ENCODE measurements at regions not wholly inside any gene's neighbourhood (a gene's known extent, or its start where the extent isn't known, plus 50 kb on each side); places are given as distances from the start of the nearest gene placed in this dataset.

- peaks cover 0 to 4% (median 0%) of the 10 kb centered on the region in 3 donors for H3K9me3 ChIP-seq
- TF ChIP-seq CTCF (IDR thresholded peaks at IDR 0.05): no peak
- intact Hi-C loops (cut with DNase I; ENCODE audit: low total_unique reads): no loop called here
These were observed 711.3 kb downstream of the GALR1 start for GRCh38 chr18:77960791-77961410.

GRCh38 chr18:77967071-77967470, 717.4 kb downstream of the GALR1 start:
- intact Hi-C loops (cut with DNase I; ENCODE audit: low total_unique reads): no loop called here
- no peaks in the 10 kb centered on the region for H3K27me3 ChIP-seq
- no peak overlapping the region for H3K27ac ChIP-seq
- H3K36me3 ChIP-seq: no peaks in the 10 kb centered on the region
- no peak overlapping the region for H3K4me3 ChIP-seq
- H3K9me3 ChIP-seq: peaks cover 0 to 4% (median 0%) of the 10 kb centered on the region in 3 donors
- no peaks in the 10 kb centered on the region for H3K4me1 ChIP-seq
- TF ChIP-seq CTCF (IDR thresholded peaks at IDR 0.05): no peak
- no peak for DNase-seq

More at GRCh38 chr18:77960791-77961410, 711.3 kb downstream of the GALR1 start:
- Histone ChIP-seq H3K4me3 (no peak overlapping the region), H3K4me1 (no peaks in the 10 kb centered on the region), H3K27ac (no peak overlapping the region), H3K27me3 (no peaks in the 10 kb centered on the region), H3K36me3 (no peaks in the 10 kb centered on the region)
- DNase-seq: no peak

- H3K9me3 ChIP-seq: peaks cover 0 to 4% (median 0%) of the 10 kb centered on the region in 3 donors
- H3K4me3 ChIP-seq: no peak overlapping the region
- H3K36me3 ChIP-seq: no peaks in the 10 kb centered on the region
- intact Hi-C loops (cut with DNase I; ENCODE audit: low total_unique reads): no loop called here
- H3K4me1 ChIP-seq: no peaks in the 10 kb centered on the region
- H3K27ac ChIP-seq: no peak overlapping the region
- no peak for TF ChIP-seq CTCF (IDR thresholded peaks at IDR 0.05)
- no peaks in the 10 kb centered on the region for H3K27me3 ChIP-seq
- no peak for DNase-seq
These were observed 718.1 kb downstream of the GALR1 start for GRCh38 chr18:77967791-77968190.

GRCh38 chr18:77969972-77970371, 720.3 kb downstream of the GALR1 start:
- no peak for DNase-seq
- no peak overlapping the region for H3K4me3 ChIP-seq
- no peaks in the 10 kb centered on the region for H3K4me1 ChIP-seq
- intact Hi-C loops (cut with DNase I; ENCODE audit: low total_unique reads): no loop called here
- TF ChIP-seq CTCF (IDR thresholded peaks at IDR 0.05): no peak
- H3K27me3 ChIP-seq: no peaks in the 10 kb centered on the region
- no peaks in the 10 kb centered on the region for H3K36me3 ChIP-seq
- H3K9me3 ChIP-seq: peaks cover 0 to 4% (median 0%) of the 10 kb centered on the region in 3 donors
- no peak overlapping the region for H3K27ac ChIP-seq

- Histone ChIP-seq H3K4me1 (no peaks in the 10 kb centered on the region), H3K27ac (no peak overlapping the region), H3K4me3 (no peak overlapping the region), H3K27me3 (no peaks in the 10 kb centered on the region), H3K9me3 (no peaks in the 10 kb centered on the region), H3K36me3 (no peaks in the 10 kb centered on the region)
- TF ChIP-seq CTCF (IDR thresholded peaks at IDR 0.05): no peak
- DNase-seq: no peak
- intact Hi-C loops (cut with DNase I; ENCODE audit: low total_unique reads): no loop called here
These were observed 721.2 kb downstream of the GALR1 start for GRCh38 chr18:77970814-77971213.

- H3K4me1 ChIP-seq: no peaks in the 10 kb centered on the region
- no peaks in the 10 kb centered on the region for H3K36me3 ChIP-seq
- H3K27ac ChIP-seq: no peak overlapping the region
- H3K27me3 ChIP-seq: no peaks in the 10 kb centered on the region
- H3K9me3 ChIP-seq: no peaks in the 10 kb centered on the region
- no peak overlapping the region for H3K4me3 ChIP-seq
- DNase-seq: no peak
- intact Hi-C loops (cut with DNase I; ENCODE audit: low total_unique reads): no loop called here
- TF ChIP-seq CTCF (IDR thresholded peaks at IDR 0.05): no peak
These were observed 724.1 kb downstream of the GALR1 start for GRCh38 chr18:77973745-77974144.
